GM21723 (cell line): ENCODE measurements at regions not wholly inside any gene's neighbourhood (a gene's known extent, or its start where the extent isn't known, plus 50 kb on each side); places are given as distances from the start of the nearest gene placed in this dataset.

Experiments
- ATAC-seq: cut with Tn5 transposase; IDR thresholded peaks from one replicate; pipeline ENCODE4 v1.9.1; 2021; ENCODE audit warnings: mild to moderate bottlenecking, moderate library complexity; ENCODE audit not compliant: unreplicated experiment

GRCh38 chr1:232484856-232485255 is 145.1 kb downstream of the SIPA1L2 start:
- no peak for ATAC-seq

GRCh38 chr1:232483826-232484225 is 146.1 kb downstream of the SIPA1L2 start:
- ATAC-seq, result no peak

- ATAC-seq, result no peak
Measured at GRCh38 chr1:232481091-232481490, 148.8 kb downstream of the SIPA1L2 start.

- ATAC-seq, result no peak
Measured at GRCh38 chr1:232477728-232478127, 152.2 kb downstream of the SIPA1L2 start.

- ATAC-seq, result no peak
Measured at GRCh38 chr1:232476538-232476950, 153.4 kb downstream of the SIPA1L2 start.

GRCh38 chr1:232474826-232475225 is 155.1 kb downstream of the SIPA1L2 start:
- ATAC-seq, result no peak

- ATAC-seq, result no peak
Measured at GRCh38 chr1:232473900-232474299, 156.0 kb downstream of the SIPA1L2 start.

GRCh38 chr1:232473324-232473723 is 156.6 kb downstream of the SIPA1L2 start:
- ATAC-seq, result no peak

- ATAC-seq, result no peak
Measured at GRCh38 chr1:232472485-232473041, 157.4 kb downstream of the SIPA1L2 start.

- ATAC-seq, result no peak
Measured at GRCh38 chr1:232471250-232471649, 158.7 kb downstream of the SIPA1L2 start.

GRCh38 chr1:232470711-232471110 is 159.2 kb downstream of the SIPA1L2 start:
- no peak for ATAC-seq

GRCh38 chr1:232468249-232468648 is 161.7 kb downstream of the SIPA1L2 start:
- ATAC-seq, result no peak

- no peak for ATAC-seq
Measured at GRCh38 chr1:232467073-232467760, 162.7 kb downstream of the SIPA1L2 start.

GRCh38 chr1:232464325-232464724 is 165.6 kb downstream of the SIPA1L2 start:
- no peak for ATAC-seq

GRCh38 chr1:232463225-232463624 is 166.7 kb downstream of the SIPA1L2 start:
- no peak for ATAC-seq

GRCh38 chr1:232462213-232462612 is 167.7 kb downstream of the SIPA1L2 start:
- ATAC-seq, result no peak

GRCh38 chr1:232459826-232460225 is 170.1 kb downstream of the SIPA1L2 start:
- no peak for ATAC-seq

GRCh38 chr1:232459087-232459486 is 170.8 kb downstream of the SIPA1L2 start:
- no peak for ATAC-seq

- ATAC-seq, result peak; percentile 77
Measured at GRCh38 chr1:232457595-232457994, 172.3 kb downstream of the SIPA1L2 start.

- ATAC-seq, result no peak
Measured at GRCh38 chr1:232456714-232457113, 173.2 kb downstream of the SIPA1L2 start.

GRCh38 chr1:232454227-232454886 is 175.6 kb downstream of the SIPA1L2 start:
- ATAC-seq, result no peak

- ATAC-seq, result no peak
Measured at GRCh38 chr1:232452736-232453440, 177.0 kb downstream of the SIPA1L2 start.
